Cerebellar cortex (tissue), 1 donor: ENCODE measurements at regions not wholly inside any gene's neighbourhood (a gene's known extent, or its start where the extent isn't known, plus 50 kb on each side); places are given as distances from the start of the nearest gene placed in this dataset.

ENCODE experiments used
- DNase-seq: peaks from one replicate; pipeline ENCODE4 v3.0.0-alpha.2; 2015; ENCODE audit warnings: low spot score

GRCh38 chr6:50635429-50635828 lies 77.9 kb upstream of the TFAP2D start:
- DNase-seq: no peak

- no peak for DNase-seq
Observed at GRCh38 chr6:50637267-50637666, 76.1 kb upstream of the TFAP2D start.

- DNase-seq: no peak
Observed at GRCh38 chr6:50649086-50649485, 64.2 kb upstream of the TFAP2D start.

GRCh38 chr6:50653253-50653652 lies 60.1 kb upstream of the TFAP2D start:
- DNase-seq: no peak

GRCh38 chr6:50654155-50654554 lies 59.2 kb upstream of the TFAP2D start:
- DNase-seq: no peak

GRCh38 chr6:50655848-50656453 lies 57.4 kb upstream of the TFAP2D start:
- DNase-seq: no peak

- DNase-seq: no peak
Observed at GRCh38 chr6:50657513-50657912, 55.8 kb upstream of the TFAP2D start.

- DNase-seq: no peak
Observed at GRCh38 chr6:50658561-50658960, 54.8 kb upstream of the TFAP2D start.

- DNase-seq: no peak
Observed at GRCh38 chr6:50661636-50662035, 51.7 kb upstream of the TFAP2D start.
